ENCODE measurements at regions not wholly inside any gene's neighbourhood (a gene's known extent, or its start where the extent isn't known, plus 50 kb on each side); places are given as distances from the start of the nearest gene placed in this dataset.

DNA sequence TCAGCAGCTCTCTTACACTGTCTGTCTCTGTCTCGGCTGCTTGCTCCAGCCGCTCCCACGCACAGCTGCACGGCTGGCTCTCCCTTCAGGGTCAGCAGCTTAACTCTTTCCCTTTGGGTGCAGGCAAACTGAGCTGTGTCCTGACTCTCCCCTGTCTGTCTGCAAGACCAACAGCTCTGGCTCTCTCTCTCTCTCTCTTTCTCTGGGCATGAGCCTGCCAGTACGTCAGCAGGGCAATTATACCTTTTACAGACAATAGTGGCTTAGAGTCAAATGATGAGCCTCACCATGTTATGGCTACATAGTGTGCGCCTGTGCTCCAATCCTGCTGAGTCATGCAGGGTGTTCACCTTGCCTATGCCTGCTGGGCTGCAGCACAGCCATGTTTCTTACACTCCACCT lies 120.5 kb upstream of the DDHD1 start:
- H3K9me3 Mint-ChIP-seq, result peaks cover 7% of the 10 kb centered on the region; the same call in 2 of the 3 replicates
- no peaks in the 10 kb centered on the region for H3F3A ChIP-seq (replicated peaks; ENCODE audit: low read depth)
- H3K4me2 ChIP-seq, result no peak overlapping the region
- no peaks in the 10 kb centered on the region for H3K36me3 ChIP-seq (ENCODE audit: insufficient read depth)
- no peaks in the 10 kb centered on the region for H3K4me1 ChIP-seq (ENCODE audit: insufficient read depth)
- ATAC-seq, result no peak
- H3K27ac Mint-ChIP-seq, result no peak overlapping the region
- TF ChIP-seq ZNF331 (CRISPR knock-in tag; IDR thresholded peaks at IDR 0.05; ENCODE audit: low read depth), result no peak
- no peak for TF ChIP-seq ZNF114 (CRISPR knock-in tag; IDR thresholded peaks at IDR 0.05)
- TF ChIP-seq, protein P1, sequence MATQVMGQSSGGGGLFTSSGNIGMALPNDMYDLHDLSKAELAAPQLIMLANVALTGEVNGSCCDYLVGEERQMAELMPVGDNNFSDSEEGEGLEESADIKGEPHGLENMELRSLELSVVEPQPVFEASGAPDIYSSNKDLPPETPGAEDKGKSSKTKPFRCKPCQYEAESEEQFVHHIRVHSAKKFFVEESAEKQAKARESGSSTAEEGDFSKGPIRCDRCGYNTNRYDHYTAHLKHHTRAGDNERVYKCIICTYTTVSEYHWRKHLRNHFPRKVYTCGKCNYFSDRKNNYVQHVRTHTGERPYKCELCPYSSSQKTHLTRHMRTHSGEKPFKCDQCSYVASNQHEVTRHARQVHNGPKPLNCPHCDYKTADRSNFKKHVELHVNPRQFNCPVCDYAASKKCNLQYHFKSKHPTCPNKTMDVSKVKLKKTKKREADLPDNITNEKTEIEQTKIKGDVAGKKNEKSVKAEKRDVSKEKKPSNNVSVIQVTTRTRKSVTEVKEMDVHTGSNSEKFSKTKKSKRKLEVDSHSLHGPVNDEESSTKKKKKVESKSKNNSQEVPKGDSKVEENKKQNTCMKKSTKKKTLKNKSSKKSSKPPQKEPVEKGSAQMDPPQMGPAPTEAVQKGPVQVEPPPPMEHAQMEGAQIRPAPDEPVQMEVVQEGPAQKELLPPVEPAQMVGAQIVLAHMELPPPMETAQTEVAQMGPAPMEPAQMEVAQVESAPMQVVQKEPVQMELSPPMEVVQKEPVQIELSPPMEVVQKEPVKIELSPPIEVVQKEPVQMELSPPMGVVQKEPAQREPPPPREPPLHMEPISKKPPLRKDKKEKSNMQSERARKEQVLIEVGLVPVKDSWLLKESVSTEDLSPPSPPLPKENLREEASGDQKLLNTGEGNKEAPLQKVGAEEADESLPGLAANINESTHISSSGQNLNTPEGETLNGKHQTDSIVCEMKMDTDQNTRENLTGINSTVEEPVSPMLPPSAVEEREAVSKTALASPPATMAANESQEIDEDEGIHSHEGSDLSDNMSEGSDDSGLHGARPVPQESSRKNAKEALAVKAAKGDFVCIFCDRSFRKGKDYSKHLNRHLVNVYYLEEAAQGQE (IDR thresholded peaks at IDR 0.05; ENCODE audit: unreplicated experiment), result no peak
- no peak for TF ChIP-seq EZH2phosphoT487 (IDR thresholded peaks at IDR 0.05; ENCODE audit: unreplicated experiment)
- TF ChIP-seq CREB1 (CRISPR knock-in tag; IDR thresholded peaks at IDR 0.05; ENCODE audit: low read depth), result no peak
- no peak for TF ChIP-seq EZH2 (IDR thresholded peaks at IDR 0.05; ENCODE audit: low read depth, unreplicated experiment)
- TF ChIP-seq JUNB (IDR thresholded peaks at IDR 0.05; ENCODE audit: unreplicated experiment), result no peak
- TF ChIP-seq, protein P2, sequence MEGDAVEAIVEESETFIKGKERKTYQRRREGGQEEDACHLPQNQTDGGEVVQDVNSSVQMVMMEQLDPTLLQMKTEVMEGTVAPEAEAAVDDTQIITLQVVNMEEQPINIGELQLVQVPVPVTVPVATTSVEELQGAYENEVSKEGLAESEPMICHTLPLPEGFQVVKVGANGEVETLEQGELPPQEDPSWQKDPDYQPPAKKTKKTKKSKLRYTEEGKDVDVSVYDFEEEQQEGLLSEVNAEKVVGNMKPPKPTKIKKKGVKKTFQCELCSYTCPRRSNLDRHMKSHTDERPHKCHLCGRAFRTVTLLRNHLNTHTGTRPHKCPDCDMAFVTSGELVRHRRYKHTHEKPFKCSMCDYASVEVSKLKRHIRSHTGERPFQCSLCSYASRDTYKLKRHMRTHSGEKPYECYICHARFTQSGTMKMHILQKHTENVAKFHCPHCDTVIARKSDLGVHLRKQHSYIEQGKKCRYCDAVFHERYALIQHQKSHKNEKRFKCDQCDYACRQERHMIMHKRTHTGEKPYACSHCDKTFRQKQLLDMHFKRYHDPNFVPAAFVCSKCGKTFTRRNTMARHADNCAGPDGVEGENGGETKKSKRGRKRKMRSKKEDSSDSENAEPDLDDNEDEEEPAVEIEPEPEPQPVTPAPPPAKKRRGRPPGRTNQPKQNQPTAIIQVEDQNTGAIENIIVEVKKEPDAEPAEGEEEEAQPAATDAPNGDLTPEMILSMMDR (conservative IDR thresholded peaks at IDR 0.05; ENCODE audit: low read depth in 2 of 2), result no peak
- TF ChIP-seq, protein P3, sequence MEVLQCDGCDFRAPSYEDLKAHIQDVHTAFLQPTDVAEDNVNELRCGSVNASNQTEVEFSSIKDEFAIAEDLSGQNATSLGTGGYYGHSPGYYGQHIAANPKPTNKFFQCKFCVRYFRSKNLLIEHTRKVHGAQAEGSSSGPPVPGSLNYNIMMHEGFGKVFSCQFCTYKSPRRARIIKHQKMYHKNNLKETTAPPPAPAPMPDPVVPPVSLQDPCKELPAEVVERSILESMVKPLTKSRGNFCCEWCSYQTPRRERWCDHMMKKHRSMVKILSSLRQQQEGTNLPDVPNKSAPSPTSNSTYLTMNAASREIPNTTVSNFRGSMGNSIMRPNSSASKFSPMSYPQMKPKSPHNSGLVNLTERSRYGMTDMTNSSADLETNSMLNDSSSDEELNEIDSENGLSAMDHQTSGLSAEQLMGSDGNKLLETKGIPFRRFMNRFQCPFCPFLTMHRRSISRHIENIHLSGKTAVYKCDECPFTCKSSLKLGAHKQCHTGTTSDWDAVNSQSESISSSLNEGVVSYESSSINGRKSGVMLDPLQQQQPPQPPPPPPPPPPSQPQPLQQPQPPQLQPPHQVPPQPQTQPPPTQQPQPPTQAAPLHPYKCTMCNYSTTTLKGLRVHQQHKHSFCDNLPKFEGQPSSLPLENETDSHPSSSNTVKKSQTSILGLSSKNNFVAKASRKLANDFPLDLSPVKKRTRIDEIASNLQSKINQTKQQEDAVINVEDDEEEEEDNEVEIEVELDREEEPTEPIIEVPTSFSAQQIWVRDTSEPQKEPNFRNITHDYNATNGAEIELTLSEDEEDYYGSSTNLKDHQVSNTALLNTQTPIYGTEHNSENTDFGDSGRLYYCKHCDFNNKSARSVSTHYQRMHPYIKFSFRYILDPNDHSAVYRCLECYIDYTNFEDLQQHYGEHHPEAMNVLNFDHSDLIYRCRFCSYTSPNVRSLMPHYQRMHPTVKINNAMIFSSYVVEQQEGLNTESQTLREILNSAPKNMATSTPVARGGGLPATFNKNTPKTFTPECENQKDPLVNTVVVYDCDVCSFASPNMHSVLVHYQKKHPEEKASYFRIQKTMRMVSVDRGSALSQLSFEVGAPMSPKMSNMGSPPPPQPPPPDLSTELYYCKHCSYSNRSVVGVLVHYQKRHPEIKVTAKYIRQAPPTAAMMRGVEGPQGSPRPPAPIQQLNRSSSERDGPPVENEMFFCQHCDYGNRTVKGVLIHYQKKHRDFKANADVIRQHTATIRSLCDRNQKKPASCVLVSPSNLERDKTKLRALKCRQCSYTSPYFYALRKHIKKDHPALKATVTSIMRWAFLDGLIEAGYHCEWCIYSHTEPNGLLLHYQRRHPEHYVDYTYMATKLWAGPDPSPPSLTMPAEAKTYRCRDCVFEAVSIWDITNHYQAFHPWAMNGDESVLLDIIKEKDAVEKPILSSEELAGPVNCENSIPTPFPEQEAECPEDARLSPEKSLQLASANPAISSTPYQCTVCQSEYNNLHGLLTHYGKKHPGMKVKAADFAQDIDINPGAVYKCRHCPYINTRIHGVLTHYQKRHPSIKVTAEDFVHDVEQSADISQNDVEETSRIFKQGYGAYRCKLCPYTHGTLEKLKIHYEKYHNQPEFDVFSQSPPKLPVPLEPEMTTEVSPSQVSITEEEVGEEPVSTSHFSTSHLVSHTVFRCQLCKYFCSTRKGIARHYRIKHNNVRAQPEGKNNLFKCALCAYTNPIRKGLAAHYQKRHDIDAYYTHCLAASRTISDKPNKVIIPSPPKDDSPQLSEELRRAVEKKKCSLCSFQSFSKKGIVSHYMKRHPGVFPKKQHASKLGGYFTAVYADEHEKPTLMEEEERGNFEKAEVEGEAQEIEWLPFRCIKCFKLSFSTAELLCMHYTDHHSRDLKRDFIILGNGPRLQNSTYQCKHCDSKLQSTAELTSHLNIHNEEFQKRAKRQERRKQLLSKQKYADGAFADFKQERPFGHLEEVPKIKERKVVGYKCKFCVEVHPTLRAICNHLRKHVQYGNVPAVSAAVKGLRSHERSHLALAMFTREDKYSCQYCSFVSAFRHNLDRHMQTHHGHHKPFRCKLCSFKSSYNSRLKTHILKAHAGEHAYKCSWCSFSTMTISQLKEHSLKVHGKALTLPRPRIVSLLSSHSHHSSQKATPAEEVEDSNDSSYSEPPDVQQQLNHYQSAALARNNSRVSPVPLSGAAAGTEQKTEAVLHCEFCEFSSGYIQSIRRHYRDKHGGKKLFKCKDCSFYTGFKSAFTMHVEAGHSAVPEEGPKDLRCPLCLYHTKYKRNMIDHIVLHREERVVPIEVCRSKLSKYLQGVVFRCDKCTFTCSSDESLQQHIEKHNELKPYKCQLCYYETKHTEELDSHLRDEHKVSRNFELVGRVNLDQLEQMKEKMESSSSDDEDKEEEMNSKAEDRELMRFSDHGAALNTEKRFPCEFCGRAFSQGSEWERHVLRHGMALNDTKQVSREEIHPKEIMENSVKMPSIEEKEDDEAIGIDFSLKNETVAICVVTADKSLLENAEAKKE (CRISPR knock-in tag; IDR thresholded peaks at IDR 0.05), result no peak
- no peak for TF ChIP-seq POLR2AphosphoS5 (IDR thresholded peaks at IDR 0.05; ENCODE audit: low read depth)
- no peaks in the 10 kb centered on the region for H3K36me3 Mint-ChIP-seq (ENCODE audit: low read depth)
- no peaks in the 10 kb centered on the region for H3K79me2 ChIP-seq (replicated peaks; ENCODE audit: insufficient read depth)
- no peaks in the 10 kb centered on the region for H4K20me1 ChIP-seq (replicated peaks; ENCODE audit: insufficient read depth)
- peak; percentile 32 for DNase-seq (ENCODE audit: low spot score)
- H3K27me3 ChIP-seq (ENCODE audit: insufficient read depth), result no peaks in the 10 kb centered on the region
- H3K4me3 ChIP-seq, result no peak overlapping the region
- no peaks in the 10 kb centered on the region for H3K4me1 Mint-ChIP-seq
- H3K9me2 ChIP-seq (ENCODE audit: insufficient read depth), result peaks cover 4% of the 10 kb centered on the region; the same call in 1 of the 2 replicates
- no peaks in the 10 kb centered on the region for H3K27me3 Mint-ChIP-seq (ENCODE audit: insufficient read depth, low read depth, poor library complexity)
- no peak overlapping the region for H2AFZ ChIP-seq
- H3K27ac ChIP-seq (ENCODE audit: low read depth), result no peak overlapping the region
- H3K4me3 Mint-ChIP-seq, result no peak overlapping the region

All from GM23338 (cell line).